Fibroblast of lung (primary cell): ENCODE measurements at regions not wholly inside any gene's neighbourhood (a gene's known extent, or its start where the extent isn't known, plus 50 kb on each side); places are given as distances from the start of the nearest gene placed in this dataset.

Experiments
- EZH2 ChIP-seq: IDR thresholded peaks from 2 replicates; pipeline ENCODE4 v1.5.1; 2012; ENCODE audit warnings: low read length, control low read depth, mild to moderate bottlenecking; ENCODE audit errors: missing control alignments
- TF ChIP-seq, protein P1 (sequence below), 2 donors: IDR thresholded peaks in 1 of 2; conservative IDR thresholded peaks in 1 of 2; 1 replicate in 1 of 2; 2 replicates in 1 of 2; pipeline ENCODE4 v1.5.1; 2011 to 2012; ENCODE audit warnings: low read length in 2 of 2, control low read depth in 1 of 2, inconsistent platforms in 1 of 2, low read depth in 1 of 2, mild to moderate bottlenecking in 1 of 2

DNA sequence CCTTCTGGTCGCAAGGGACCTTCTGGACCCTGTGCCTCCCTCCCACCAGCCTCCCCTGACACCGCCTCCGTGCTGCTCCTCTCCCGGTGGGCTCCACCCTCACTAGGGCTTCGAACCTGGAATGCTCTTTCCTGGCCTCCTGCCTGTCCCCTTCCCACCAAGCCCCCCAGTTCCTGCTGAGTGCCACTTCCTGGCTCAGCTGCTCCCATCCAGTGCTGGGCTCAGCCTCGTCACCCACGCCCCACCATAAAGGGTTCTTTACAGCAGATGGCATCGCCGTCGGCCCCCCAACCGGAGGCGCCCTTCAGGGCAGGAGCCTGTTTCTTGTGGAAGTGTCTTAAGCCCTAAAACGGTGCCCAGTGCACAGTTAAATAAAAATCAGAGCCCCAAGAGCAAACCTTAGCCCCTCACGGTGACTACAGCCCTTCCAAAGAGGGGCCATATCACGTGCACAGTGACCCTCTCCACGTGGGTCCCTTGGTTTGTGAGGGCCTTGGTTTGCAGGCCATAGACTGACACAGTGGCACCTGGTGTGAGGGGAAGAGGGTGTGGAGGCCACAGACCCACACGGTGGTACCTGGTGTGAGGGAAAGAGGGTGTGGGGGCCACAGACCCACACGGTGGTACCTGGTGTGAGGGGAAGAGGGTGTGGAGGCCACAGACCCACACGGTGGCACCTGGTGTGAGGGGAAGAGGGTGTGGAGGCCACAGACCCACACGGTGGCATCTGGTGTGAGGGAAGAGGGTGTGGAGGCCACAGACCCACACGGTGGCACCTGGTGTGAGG is 111.4 kb downstream of the METRNL start:
- TF ChIP-seq, protein P1, sequence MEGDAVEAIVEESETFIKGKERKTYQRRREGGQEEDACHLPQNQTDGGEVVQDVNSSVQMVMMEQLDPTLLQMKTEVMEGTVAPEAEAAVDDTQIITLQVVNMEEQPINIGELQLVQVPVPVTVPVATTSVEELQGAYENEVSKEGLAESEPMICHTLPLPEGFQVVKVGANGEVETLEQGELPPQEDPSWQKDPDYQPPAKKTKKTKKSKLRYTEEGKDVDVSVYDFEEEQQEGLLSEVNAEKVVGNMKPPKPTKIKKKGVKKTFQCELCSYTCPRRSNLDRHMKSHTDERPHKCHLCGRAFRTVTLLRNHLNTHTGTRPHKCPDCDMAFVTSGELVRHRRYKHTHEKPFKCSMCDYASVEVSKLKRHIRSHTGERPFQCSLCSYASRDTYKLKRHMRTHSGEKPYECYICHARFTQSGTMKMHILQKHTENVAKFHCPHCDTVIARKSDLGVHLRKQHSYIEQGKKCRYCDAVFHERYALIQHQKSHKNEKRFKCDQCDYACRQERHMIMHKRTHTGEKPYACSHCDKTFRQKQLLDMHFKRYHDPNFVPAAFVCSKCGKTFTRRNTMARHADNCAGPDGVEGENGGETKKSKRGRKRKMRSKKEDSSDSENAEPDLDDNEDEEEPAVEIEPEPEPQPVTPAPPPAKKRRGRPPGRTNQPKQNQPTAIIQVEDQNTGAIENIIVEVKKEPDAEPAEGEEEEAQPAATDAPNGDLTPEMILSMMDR (conservative IDR thresholded peaks at IDR 0.05 in 1 of 2, IDR thresholded peaks at IDR 0.05 in 1 of 2; ENCODE audit: low read depth in 1 of 2, low read length in 2 of 2) = no peak
- no peak for TF ChIP-seq EZH2
